RWPE2 (cell line): ENCODE measurements at regions not wholly inside any gene's neighbourhood (a gene's known extent, or its start where the extent isn't known, plus 50 kb on each side); places are given as distances from the start of the nearest gene placed in this dataset.

Source experiments
- ATAC-seq: fragments of 200-7000 bp; cut with Tn5 transposase; 3 replicates; pipeline ENCODE4 v1.9.1; 2021; ENCODE audit warnings: low read depth
- DNase-seq: peaks from one replicate; pipeline ENCODE4 v3.0.0-alpha.2; 2020; ENCODE audit warnings: low spot score
- H3K27ac ChIP-seq: fragments of 450-650 bp; 2 replicates; pipeline ENCODE4 v1.5.1; 2017; ENCODE audit warnings: mild to moderate bottlenecking; ENCODE audit not compliant: poor library complexity, severe bottlenecking
- H3K27me3 ChIP-seq: fragments of 250-450 bp; sonication (Bioruptor Pico); 2 replicates; pipeline ENCODE4 v1.5.1; 2021; ENCODE audit warnings: mild to moderate bottlenecking, moderate library complexity; ENCODE audit not compliant: insufficient read depth, poor library complexity, severe bottlenecking
- H3K36me3 ChIP-seq: fragments of 250-450 bp; sonication (Bioruptor Pico); 2 replicates; pipeline ENCODE4 v1.5.1; 2020; ENCODE audit warnings: low read depth, mild to moderate bottlenecking, moderate library complexity
- H3K4me1 ChIP-seq: fragments of 250-450 bp; sonication (Bioruptor Pico); 2 replicates; pipeline ENCODE4 v1.5.1; 2021; ENCODE audit warnings: mild to moderate bottlenecking, moderate library complexity; ENCODE audit not compliant: insufficient read depth, poor library complexity, severe bottlenecking
- H3K4me3 ChIP-seq: fragments of 250-450 bp; sonication (Bioruptor Pico); 2 replicates; pipeline ENCODE4 v1.5.1; 2021; ENCODE audit warnings: mild to moderate bottlenecking, moderate library complexity; ENCODE audit not compliant: severe bottlenecking
- H3K9me3 ChIP-seq: fragments of 250-450 bp; sonication (Bioruptor Pico); 2 replicates; pipeline ENCODE4 v1.5.1; 2021; ENCODE audit warnings: mild to moderate bottlenecking, moderate library complexity; ENCODE audit not compliant: severe bottlenecking
- TF ChIP-seq, protein P1 (sequence below): fragments of 450-650 bp; IDR thresholded peaks from one replicate; pipeline ENCODE4 v1.5.1; 2017; ENCODE audit warnings: mild to moderate bottlenecking, moderate library complexity; ENCODE audit not compliant: poor library complexity, severe bottlenecking

DNA sequence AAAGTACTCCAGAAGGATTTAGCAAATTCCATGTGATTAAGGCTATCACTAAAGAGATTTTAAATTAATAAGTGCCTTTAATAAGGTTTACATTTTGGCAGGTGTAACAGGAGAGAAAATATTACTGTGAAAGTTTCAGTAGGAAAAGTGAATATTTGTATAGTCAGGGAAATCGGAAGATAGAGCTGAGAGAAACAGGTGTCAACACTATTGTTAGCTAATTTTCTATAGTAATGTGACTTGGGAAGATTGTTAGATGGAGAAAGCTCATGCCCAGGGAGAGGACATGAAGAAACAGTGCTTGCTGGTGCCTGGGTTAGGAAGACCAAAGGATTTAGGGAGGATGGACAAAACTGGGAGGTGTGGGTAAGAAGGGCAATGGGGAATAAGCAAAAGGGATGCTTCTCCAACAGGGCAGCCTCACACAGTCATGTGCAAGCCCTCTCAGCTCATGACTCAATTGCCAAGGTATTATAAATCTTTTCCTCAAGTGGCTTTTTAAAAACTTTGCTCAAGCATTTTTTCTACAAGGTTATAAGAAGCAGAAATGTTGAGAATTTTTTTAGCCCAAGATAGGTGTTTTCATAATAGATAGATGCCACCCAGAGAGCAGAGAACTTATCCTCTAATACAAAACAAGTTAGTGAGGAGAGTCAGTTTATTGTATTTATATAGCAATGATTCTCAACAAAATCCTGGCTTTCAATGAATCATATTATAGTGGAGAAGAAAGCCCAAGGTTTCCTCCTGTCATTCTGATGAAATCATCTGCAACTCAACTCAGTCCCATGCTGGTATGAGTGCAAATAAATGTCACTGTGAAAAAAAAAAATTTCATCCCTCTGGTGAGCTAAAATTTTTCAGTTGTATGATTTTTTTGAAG is 325.2 kb upstream of the NT5E start:
- H3K36me3 ChIP-seq = no peaks in the 10 kb centered on the region
- H3K4me3 ChIP-seq = no peak overlapping the region
- H3K27me3 ChIP-seq = no peaks in the 10 kb centered on the region
- 0 out of 3 replicates have a peak, but pooled peaks have one; percentile 53 for ATAC-seq
- no peak overlapping the region for H3K27ac ChIP-seq
- TF ChIP-seq, protein P1, sequence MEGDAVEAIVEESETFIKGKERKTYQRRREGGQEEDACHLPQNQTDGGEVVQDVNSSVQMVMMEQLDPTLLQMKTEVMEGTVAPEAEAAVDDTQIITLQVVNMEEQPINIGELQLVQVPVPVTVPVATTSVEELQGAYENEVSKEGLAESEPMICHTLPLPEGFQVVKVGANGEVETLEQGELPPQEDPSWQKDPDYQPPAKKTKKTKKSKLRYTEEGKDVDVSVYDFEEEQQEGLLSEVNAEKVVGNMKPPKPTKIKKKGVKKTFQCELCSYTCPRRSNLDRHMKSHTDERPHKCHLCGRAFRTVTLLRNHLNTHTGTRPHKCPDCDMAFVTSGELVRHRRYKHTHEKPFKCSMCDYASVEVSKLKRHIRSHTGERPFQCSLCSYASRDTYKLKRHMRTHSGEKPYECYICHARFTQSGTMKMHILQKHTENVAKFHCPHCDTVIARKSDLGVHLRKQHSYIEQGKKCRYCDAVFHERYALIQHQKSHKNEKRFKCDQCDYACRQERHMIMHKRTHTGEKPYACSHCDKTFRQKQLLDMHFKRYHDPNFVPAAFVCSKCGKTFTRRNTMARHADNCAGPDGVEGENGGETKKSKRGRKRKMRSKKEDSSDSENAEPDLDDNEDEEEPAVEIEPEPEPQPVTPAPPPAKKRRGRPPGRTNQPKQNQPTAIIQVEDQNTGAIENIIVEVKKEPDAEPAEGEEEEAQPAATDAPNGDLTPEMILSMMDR = no peak
- H3K9me3 ChIP-seq = no peaks in the 10 kb centered on the region
- DNase-seq = no peak
- H3K4me1 ChIP-seq = peaks cover 9% of the 10 kb centered on the region

DNA sequence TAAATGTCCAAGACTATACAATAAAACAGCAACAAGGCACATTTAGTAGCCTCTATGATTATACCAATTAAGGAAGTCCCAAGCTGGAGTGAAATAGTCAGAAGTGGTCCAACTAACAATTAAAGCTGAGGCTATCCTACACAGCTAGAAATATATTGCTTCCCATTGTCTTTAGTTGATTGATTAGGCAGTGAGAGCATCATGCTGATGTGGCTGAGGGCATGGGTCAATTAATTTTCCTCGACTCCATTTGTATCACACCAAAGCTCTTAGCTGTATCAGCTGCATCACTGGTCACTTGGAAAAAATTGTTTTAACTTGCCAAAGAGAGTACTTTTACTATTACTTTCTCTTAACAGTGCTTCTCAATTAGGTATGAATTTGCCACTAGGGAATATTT is 328.7 kb upstream of the NT5E start:
- no peak overlapping the region for H3K4me3 ChIP-seq
- H3K27ac ChIP-seq = no peak overlapping the region
- no peaks in the 10 kb centered on the region for H3K27me3 ChIP-seq
- DNase-seq (no peak), ATAC-seq (no peak)
- H3K36me3 ChIP-seq = no peaks in the 10 kb centered on the region
- TF ChIP-seq, protein P1 = no peak
- H3K9me3 ChIP-seq = no peaks in the 10 kb centered on the region
- peaks cover 9% of the 10 kb centered on the region for H3K4me1 ChIP-seq

DNA sequence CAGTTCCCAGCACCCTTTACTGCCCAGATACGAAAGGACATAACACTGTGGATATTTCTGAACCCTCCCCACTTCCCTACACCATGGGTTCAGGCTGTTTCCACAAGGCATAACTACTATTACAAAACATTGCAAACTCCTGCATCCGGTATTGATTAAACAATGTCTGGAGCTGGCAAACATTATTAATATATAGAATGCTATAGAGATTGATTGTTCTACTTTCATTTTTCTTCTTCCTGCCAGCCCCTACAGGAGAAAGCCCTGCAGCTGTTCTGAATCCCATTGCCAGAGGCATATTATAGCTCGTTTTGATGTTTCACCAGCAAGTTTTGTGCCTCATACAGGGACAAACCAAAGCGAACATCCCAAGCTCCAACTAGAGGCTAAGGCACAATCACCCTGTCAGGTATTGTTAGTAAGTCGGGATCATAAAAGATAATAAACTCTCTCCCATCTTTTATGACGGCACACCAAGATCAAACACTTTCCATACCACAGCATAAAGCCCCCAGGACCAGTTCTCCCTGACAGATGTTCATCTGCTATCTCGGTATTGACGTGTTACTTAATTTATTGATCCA is 331.1 kb upstream of the NT5E start:
- no peak for ATAC-seq
- Histone ChIP-seq H3K36me3 (no peaks in the 10 kb centered on the region), H3K4me3 (no peak overlapping the region), H3K27ac (no peak overlapping the region), H3K27me3 (no peaks in the 10 kb centered on the region), H3K9me3 (no peaks in the 10 kb centered on the region), H3K4me1 (no peaks in the 10 kb centered on the region)
- DNase-seq = no peak
- TF ChIP-seq, protein P1 = no peak

DNA sequence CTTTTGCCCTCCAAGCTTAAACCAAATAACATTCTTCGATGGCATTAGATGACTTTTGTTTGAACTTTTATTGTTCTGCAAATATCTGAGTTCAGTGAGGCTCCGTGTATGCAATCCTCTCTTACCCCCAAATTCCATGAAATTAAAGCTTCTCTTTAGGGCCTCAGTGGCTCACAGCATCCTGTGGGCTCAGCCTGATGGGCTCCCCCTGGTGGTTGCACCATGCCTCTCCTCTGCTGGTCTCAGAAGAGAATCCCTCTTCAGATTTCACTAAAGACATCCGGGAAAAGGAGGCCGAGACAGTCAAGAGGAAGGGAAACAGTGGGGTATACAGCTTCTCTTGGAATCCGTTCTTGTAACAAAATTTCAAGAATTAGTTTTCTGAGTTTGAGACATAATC is 331.6 kb upstream of the NT5E start:
- H3K36me3 ChIP-seq = no peaks in the 10 kb centered on the region
- ATAC-seq (no peak), DNase-seq (no peak)
- H3K4me1 ChIP-seq = no peaks in the 10 kb centered on the region
- H3K27ac ChIP-seq = no peak overlapping the region
- TF ChIP-seq, protein P1 = no peak
- no peaks in the 10 kb centered on the region for H3K9me3 ChIP-seq
- H3K4me3 ChIP-seq = no peak overlapping the region
- no peaks in the 10 kb centered on the region for H3K27me3 ChIP-seq

DNA sequence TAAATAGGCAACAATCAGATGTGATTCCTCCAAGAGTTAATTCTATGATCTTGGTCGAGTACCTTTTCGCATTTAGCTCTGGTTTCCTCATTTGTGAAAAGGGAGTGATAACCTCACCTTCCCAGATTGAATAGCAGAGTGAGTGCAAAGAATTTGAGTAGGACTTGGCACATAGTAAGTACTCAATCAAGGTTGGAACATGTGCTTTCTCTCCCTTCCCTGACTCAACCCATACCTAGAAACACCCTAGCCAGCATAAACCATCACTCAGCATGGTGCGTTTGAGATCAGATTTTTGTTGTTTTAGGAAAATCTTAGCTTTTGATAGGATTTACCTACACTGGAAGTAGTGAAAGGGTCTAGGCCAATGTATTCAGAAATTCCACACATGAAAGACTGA is 333.4 kb upstream of the NT5E start:
- Histone ChIP-seq H3K4me3 (no peak overlapping the region), H3K27ac (no peak overlapping the region), H3K27me3 (no peaks in the 10 kb centered on the region), H3K9me3 (no peaks in the 10 kb centered on the region), H3K36me3 (no peaks in the 10 kb centered on the region), H3K4me1 (no peaks in the 10 kb centered on the region)
- no peak for ATAC-seq
- DNase-seq = no peak
- TF ChIP-seq, protein P1 = no peak
